ENCODE measurements at regions not wholly inside any gene's neighbourhood (a gene's known extent, or its start where the extent isn't known, plus 50 kb on each side); places are given as distances from the start of the nearest gene placed in this dataset.

GRCh38 chr2:123895651-123896050 lies 129.4 kb upstream of the CNTNAP5 start:
- TF ChIP-seq CTCF (IDR thresholded peaks at IDR 0.05; ENCODE audit: borderline replicate concordance): no peak
- no peak overlapping the region for H3K27ac ChIP-seq (replicated peaks)

GRCh38 chr2:123901256-123901655 lies 123.8 kb upstream of the CNTNAP5 start:
- TF ChIP-seq CTCF (IDR thresholded peaks at IDR 0.05; ENCODE audit: borderline replicate concordance): no peak
- H3K36me3 ChIP-seq: no peaks in the 10 kb centered on the region
- intact Hi-C loops (cut with micrococcal nuclease): no loop called here

More at GRCh38 chr2:123895651-123896050, 129.4 kb upstream of the CNTNAP5 start:
- Histone ChIP-seq H3K27me3 (ENCODE audit: low read depth) (no peaks in the 10 kb centered on the region), H3K4me1 (no peaks in the 10 kb centered on the region), H3K4me3 (no peak overlapping the region), H3K36me3 (no peaks in the 10 kb centered on the region), H3K9me3 (replicated peaks) (peaks cover 53% of the 10 kb centered on the region)
- DNase-seq: no peak
- intact Hi-C loops (cut with micrococcal nuclease): no loop called here

GRCh38 chr2:123906361-123906760 lies 118.7 kb upstream of the CNTNAP5 start:
- H3K4me3 ChIP-seq: no peak overlapping the region
- peaks cover 22% of the 10 kb centered on the region for H3K9me3 ChIP-seq (replicated peaks)
- no peaks in the 10 kb centered on the region for H3K27me3 ChIP-seq (ENCODE audit: low read depth)
- no peaks in the 10 kb centered on the region for H3K36me3 ChIP-seq
- intact Hi-C loops (cut with micrococcal nuclease): no loop called here
- H3K27ac ChIP-seq (replicated peaks): no peak overlapping the region
- no peak for DNase-seq
- H3K4me1 ChIP-seq: no peaks in the 10 kb centered on the region
- TF ChIP-seq CTCF (IDR thresholded peaks at IDR 0.05; ENCODE audit: borderline replicate concordance): no peak

More at GRCh38 chr2:123901256-123901655, 123.8 kb upstream of the CNTNAP5 start:
- H3K9me3 ChIP-seq (replicated peaks): peaks cover 63% of the 10 kb centered on the region
- no peak overlapping the region for H3K4me3 ChIP-seq
- no peak overlapping the region for H3K27ac ChIP-seq (replicated peaks)
- H3K27me3 ChIP-seq (ENCODE audit: low read depth): no peaks in the 10 kb centered on the region
- no peaks in the 10 kb centered on the region for H3K4me1 ChIP-seq
- DNase-seq: no peak

GRCh38 chr2:123908522-123908921 lies 116.6 kb upstream of the CNTNAP5 start:
- Histone ChIP-seq H3K27ac (replicated peaks) (no peak overlapping the region), H3K36me3 (no peaks in the 10 kb centered on the region)

GRCh38 chr2:123912171-123912570 lies 112.9 kb upstream of the CNTNAP5 start:
- no peaks in the 10 kb centered on the region for H3K36me3 ChIP-seq
- no peak for TF ChIP-seq CTCF (IDR thresholded peaks at IDR 0.05; ENCODE audit: borderline replicate concordance)
- H3K4me1 ChIP-seq: no peaks in the 10 kb centered on the region
- no peak overlapping the region for H3K27ac ChIP-seq (replicated peaks)
- H3K9me3 ChIP-seq (replicated peaks): no peaks in the 10 kb centered on the region
- no peak overlapping the region for H3K4me3 ChIP-seq
- no peaks in the 10 kb centered on the region for H3K27me3 ChIP-seq (ENCODE audit: low read depth)
- intact Hi-C loops (cut with micrococcal nuclease): no loop called here
- DNase-seq: no peak

More at GRCh38 chr2:123908522-123908921, 116.6 kb upstream of the CNTNAP5 start:
- Histone ChIP-seq H3K4me3 (no peak overlapping the region), H3K4me1 (no peaks in the 10 kb centered on the region), H3K27me3 (ENCODE audit: low read depth) (no peaks in the 10 kb centered on the region), H3K9me3 (replicated peaks) (peaks cover 10% of the 10 kb centered on the region)
- no peak for TF ChIP-seq CTCF (IDR thresholded peaks at IDR 0.05; ENCODE audit: borderline replicate concordance)
- DNase-seq: no peak
- intact Hi-C loops (cut with micrococcal nuclease): no loop called here
